HEK293 (cell line): ENCODE measurements at regions not wholly inside any gene's neighbourhood (a gene's known extent, or its start where the extent isn't known, plus 50 kb on each side); places are given as distances from the start of the nearest gene placed in this dataset.

ENCODE experiments used
- CTCF ChIA-PET: fragments of 350-600 bp; formaldehyde crosslinking; extraction: SDS; loops from one replicate; lab custom pipeline; 2021; ENCODE audit warnings: antibody characterized with exemption; lab: Yijun Ruan, JAX
- POLR2A ChIA-PET: fragments of 300-600 bp; formaldehyde crosslinking; extraction: SDS; loops from one replicate; lab custom pipeline; 2020; ENCODE audit warnings: antibody characterized with exemption, inconsistent platforms; lab: Yijun Ruan, JAX
- H3K27ac ChIP-seq: fragments of 200-500 bp; sonication (Bioruptor generic); 2 replicates; pipeline ENCODE4 v1.5.1; 2014; ENCODE audit warnings: low read depth, low read length, control low read depth, inconsistent platforms; ENCODE audit errors: extremely low read depth
- H3K36me3 ChIP-seq, 2 experiments: fragments of 200-500 bp in 1 of 2; sonication (Bioruptor generic) in 1 of 2; 1 replicate in 1 of 2; 2 replicates in 1 of 2; pipeline ENCODE4 v1.5.1; 2014 to 2017; ENCODE audit warnings: inconsistent platforms in 2 of 2, low read length in 2 of 2; ENCODE audit not compliant: control insufficient read depth in 2 of 2, insufficient read depth in 1 of 2
- H3K4me1 ChIP-seq: fragments of 200-500 bp; sonication (Bioruptor generic); 2 replicates; pipeline ENCODE4 v1.5.1; 2014; ENCODE audit warnings: mild to moderate bottlenecking, low read length, inconsistent platforms; ENCODE audit not compliant: control insufficient read depth, insufficient read depth
- H3K4me3 ChIP-seq: 2 replicates; pipeline ENCODE4 v1.5.1; 2011; ENCODE audit warnings: low read depth, mild to moderate bottlenecking, control low read depth, low read length, moderate library complexity
- H3K9me3 ChIP-seq: fragments of 200-500 bp; sonication (Bioruptor generic); 2 replicates; pipeline ENCODE4 v1.5.1; 2014; ENCODE audit warnings: low read depth, low read length, inconsistent platforms; ENCODE audit not compliant: control insufficient read depth, insufficient read depth
- BCL6B ChIP-seq: fragments of 450-650 bp; formaldehyde crosslinking; IDR thresholded peaks from 2 replicates; pipeline ENCODE4 v1.5.1; 2017; ENCODE audit warnings: missing biosample characterization, missing genetic modification characterization
- GLIS1 ChIP-seq: fragments of 450-650 bp; formaldehyde crosslinking; IDR thresholded peaks from 2 replicates; pipeline ENCODE4 v1.5.1; 2016; ENCODE audit warnings: missing biosample characterization, missing genetic modification characterization
- SP3 ChIP-seq: fragments of 450-650 bp; formaldehyde crosslinking; IDR thresholded peaks from 2 replicates; pipeline ENCODE4 v1.5.1; 2016; ENCODE audit warnings: missing biosample characterization, missing genetic modification characterization
- ZBTB17 ChIP-seq: fragments of 450-650 bp; formaldehyde crosslinking; IDR thresholded peaks from 2 replicates; pipeline ENCODE4 v1.5.1; 2016; ENCODE audit warnings: missing biosample characterization, missing genetic modification characterization
- ZFHX2 ChIP-seq: fragments of 450-650 bp; formaldehyde crosslinking; conservative IDR thresholded peaks from 2 replicates; pipeline ENCODE4 v1.5.1; 2016; ENCODE audit warnings: missing biosample characterization, missing genetic modification characterization
- ZFP37 ChIP-seq: fragments of 450-650 bp; formaldehyde crosslinking; IDR thresholded peaks from 2 replicates; pipeline ENCODE4 v1.5.1; 2016; ENCODE audit warnings: missing biosample characterization, missing genetic modification characterization
- ZFP41 ChIP-seq: fragments of 450-650 bp; formaldehyde crosslinking; IDR thresholded peaks from 2 replicates; pipeline ENCODE4 v1.5.1; 2016; ENCODE audit warnings: missing biosample characterization, missing genetic modification characterization, borderline replicate concordance
- ZNF10 ChIP-seq: fragments of 450-650 bp; formaldehyde crosslinking; IDR thresholded peaks from 2 replicates; pipeline ENCODE4 v1.5.1; 2017; ENCODE audit warnings: missing biosample characterization, missing genetic modification characterization
- ZNF114 ChIP-seq: fragments of 450-650 bp; formaldehyde crosslinking; IDR thresholded peaks from 2 replicates; pipeline ENCODE4 v1.5.0; 2017; ENCODE audit warnings: missing biosample characterization, missing genetic modification characterization
- ZNF132 ChIP-seq: fragments of 450-650 bp; formaldehyde crosslinking; IDR thresholded peaks from 2 replicates; pipeline ENCODE4 v1.5.1; 2017; ENCODE audit warnings: missing biosample characterization, missing genetic modification characterization, borderline replicate concordance
- ZNF175 ChIP-seq: fragments of 450-650 bp; formaldehyde crosslinking; IDR thresholded peaks from 2 replicates; pipeline ENCODE4 v1.5.1; 2016; ENCODE audit warnings: missing biosample characterization, missing genetic modification characterization
- ZNF202 ChIP-seq: fragments of 450-650 bp; formaldehyde crosslinking; IDR thresholded peaks from 2 replicates; pipeline ENCODE4 v1.5.1; 2016; ENCODE audit warnings: missing biosample characterization, missing genetic modification characterization, borderline replicate concordance
- ZNF214 ChIP-seq: fragments of 450-650 bp; formaldehyde crosslinking; IDR thresholded peaks from 2 replicates; pipeline ENCODE4 v1.5.1; 2017; ENCODE audit warnings: missing biosample characterization, mild to moderate bottlenecking, missing genetic modification characterization, borderline replicate concordance
- ZNF488 ChIP-seq: fragments of 450-650 bp; formaldehyde crosslinking; IDR thresholded peaks from 2 replicates; pipeline ENCODE4 v1.5.1; 2016; ENCODE audit warnings: missing biosample characterization, missing genetic modification characterization
- ZNF544 ChIP-seq: fragments of 450-650 bp; formaldehyde crosslinking; IDR thresholded peaks from 2 replicates; pipeline ENCODE4 v1.5.0; 2017; ENCODE audit warnings: missing biosample characterization, missing genetic modification characterization
- ZNF549 ChIP-seq: fragments of 450-650 bp; IDR thresholded peaks from 2 replicates; pipeline ENCODE4 v1.5.1; 2018; ENCODE audit warnings: missing biosample characterization, missing genetic modification characterization, mild to moderate bottlenecking, inconsistent platforms, moderate library complexity
- ZNF558 ChIP-seq: fragments of 450-650 bp; formaldehyde crosslinking; IDR thresholded peaks from 2 replicates; pipeline ENCODE4 v1.5.1; 2016; ENCODE audit warnings: missing biosample characterization, missing genetic modification characterization
- ZNF585B ChIP-seq: fragments of 450-650 bp; formaldehyde crosslinking; IDR thresholded peaks from 2 replicates; pipeline ENCODE4 v1.5.1; 2016; ENCODE audit warnings: missing biosample characterization, missing genetic modification characterization
- ZNF621 ChIP-seq: fragments of 450-650 bp; formaldehyde crosslinking; IDR thresholded peaks from 2 replicates; pipeline ENCODE4 v1.5.1; 2017; ENCODE audit warnings: missing biosample characterization, missing genetic modification characterization
- ZNF664 ChIP-seq: fragments of 450-650 bp; formaldehyde crosslinking; IDR thresholded peaks from 2 replicates; pipeline ENCODE4 v1.5.1; 2016; ENCODE audit warnings: missing biosample characterization, missing genetic modification characterization
- ZXDB ChIP-seq: fragments of 450-650 bp; formaldehyde crosslinking; IDR thresholded peaks from 2 replicates; pipeline ENCODE4 v1.5.1; 2016; ENCODE audit warnings: missing biosample characterization, missing genetic modification characterization

DNA sequence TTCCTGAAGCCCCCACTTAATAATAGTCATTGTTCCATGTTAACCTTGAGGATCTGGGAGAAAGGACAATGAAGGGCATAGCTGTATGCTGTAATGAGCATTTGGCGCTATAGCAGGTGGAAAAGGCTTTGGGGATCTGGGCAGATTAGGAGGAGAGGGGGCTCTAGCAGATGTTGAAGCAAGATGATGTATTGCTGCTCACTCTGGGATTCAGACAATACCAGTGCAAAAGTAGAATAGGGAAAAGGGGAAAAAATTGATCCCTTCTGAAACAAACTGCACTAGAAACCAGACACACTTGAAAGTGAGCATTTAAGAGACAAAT lies 575.3 kb upstream of the MEF2C start:
- Histone ChIP-seq H3K4me1 (no peaks in the 10 kb centered on the region), H3K4me3 (no peak overlapping the region), H3K9me3 (no peaks in the 10 kb centered on the region), H3K27ac (no peak overlapping the region), H3K36me3 (no peaks in the 10 kb centered on the region)
- ChIA-PET POLR2A (no interaction called here), CTCF (no interaction called here)
- TF ChIP-seq ZNF585B (tag by site-specific recombination) (no peak), SP3 (no peak), ZNF664 (tag by site-specific recombination) (no peak)
- TF ChIP-seq, all 188 proteins: peak for 0

- POLR2A ChIA-PET = no interaction called here
- CTCF ChIA-PET = interaction anchor here (0.6 kb wide), 1 partner anchor 20 kb away, joined by 3 read pairs; no protein-coding TSS in a partner anchor
These were observed 574.7 kb upstream of the MEF2C start for GRCh38 chr5:89457411-89458331.

DNA sequence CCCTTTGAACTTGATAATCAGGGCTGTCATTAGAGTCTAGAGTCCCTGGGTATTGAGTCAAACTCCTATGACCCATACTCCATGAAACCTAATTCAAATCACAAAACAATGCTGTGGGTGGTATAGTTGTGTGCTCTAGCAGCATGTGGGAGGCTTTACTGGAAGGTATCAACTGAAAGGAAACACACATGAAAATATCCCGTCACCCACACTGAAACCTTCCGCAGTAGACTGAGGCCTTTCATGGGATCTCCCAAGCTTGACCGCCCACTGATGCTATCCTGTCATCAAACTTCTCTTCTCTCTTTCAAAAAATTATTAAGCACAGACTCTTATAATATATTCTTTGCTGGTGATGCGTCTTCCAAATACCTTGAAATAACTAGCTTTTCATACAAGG lies 569.1 kb upstream of the MEF2C start:
- Histone ChIP-seq H3K4me3 (no peak overlapping the region), H3K27ac (no peak overlapping the region), H3K36me3 (no peaks in the 10 kb centered on the region), H3K9me3 (no peaks in the 10 kb centered on the region), H3K4me1 (no peaks in the 10 kb centered on the region)
- ChIA-PET CTCF (no interaction called here), POLR2A (no interaction called here)
- peak; percentile 35; the same call in 1 of the 2 replicates for TF ChIP-seq ZFHX2 (tag by site-specific recombination)
- no peak for TF ChIP-seq ZNF544 (tag by site-specific recombination)

More at GRCh38 chr5:89457411-89458331, 574.7 kb upstream of the MEF2C start:
- Histone ChIP-seq H3K27ac (no peak overlapping the region), H3K4me3 (no peak overlapping the region), H3K36me3 (no peaks in the 10 kb centered on the region), H3K4me1 (no peaks in the 10 kb centered on the region), H3K9me3 (no peaks in the 10 kb centered on the region)
- TF ChIP-seq ZNF549 (tag by site-specific recombination) = no peak
- no peak for TF ChIP-seq GLIS1 (tag by site-specific recombination)
- no peak for TF ChIP-seq ZNF214
- TF ChIP-seq ZFP41 = no peak
- no peak for TF ChIP-seq ZNF114 (tag by site-specific recombination)
- no peak for TF ChIP-seq ZFP37 (tag by site-specific recombination)
- no peak for TF ChIP-seq ZNF202 (tag by site-specific recombination)
- no peak for TF ChIP-seq ZNF132 (tag by site-specific recombination)
- no peak for TF ChIP-seq ZNF175 (tag by site-specific recombination)
- no peak for TF ChIP-seq ZNF10
- no peak for TF ChIP-seq ZNF621 (tag by site-specific recombination)
- TF ChIP-seq ZNF488 = no peak
- TF ChIP-seq ZNF558 (tag by site-specific recombination) = no peak
- TF ChIP-seq ZXDB (tag by site-specific recombination) = no peak
- no peak for TF ChIP-seq BCL6B (tag by site-specific recombination)
- TF ChIP-seq ZBTB17 (tag by site-specific recombination) = no peak
